ENCODE measurements at regions not wholly inside any gene's neighbourhood (a gene's known extent, or its start where the extent isn't known, plus 50 kb on each side); places are given as distances from the start of the nearest gene placed in this dataset.

DNA sequence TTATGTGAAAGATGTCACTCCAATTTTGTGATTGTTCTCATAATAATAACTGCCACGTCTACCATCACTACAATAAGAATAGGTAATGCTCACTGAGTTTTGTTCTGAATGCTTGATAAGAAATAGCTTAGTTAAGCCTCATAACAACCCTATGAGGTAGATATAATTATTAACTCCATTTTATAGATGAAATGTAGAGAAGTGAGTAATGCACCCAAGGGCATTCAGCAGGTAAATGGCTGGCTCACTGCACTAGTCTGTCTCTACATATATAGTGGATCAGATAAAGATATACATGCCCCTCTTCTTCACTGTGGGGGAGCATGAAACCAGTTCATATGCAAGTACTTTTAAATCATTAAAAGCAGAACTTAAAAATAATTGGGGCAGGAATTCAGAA is 65.8 kb upstream of the SLC4A4 start:
- TF ChIP-seq, protein P1, sequence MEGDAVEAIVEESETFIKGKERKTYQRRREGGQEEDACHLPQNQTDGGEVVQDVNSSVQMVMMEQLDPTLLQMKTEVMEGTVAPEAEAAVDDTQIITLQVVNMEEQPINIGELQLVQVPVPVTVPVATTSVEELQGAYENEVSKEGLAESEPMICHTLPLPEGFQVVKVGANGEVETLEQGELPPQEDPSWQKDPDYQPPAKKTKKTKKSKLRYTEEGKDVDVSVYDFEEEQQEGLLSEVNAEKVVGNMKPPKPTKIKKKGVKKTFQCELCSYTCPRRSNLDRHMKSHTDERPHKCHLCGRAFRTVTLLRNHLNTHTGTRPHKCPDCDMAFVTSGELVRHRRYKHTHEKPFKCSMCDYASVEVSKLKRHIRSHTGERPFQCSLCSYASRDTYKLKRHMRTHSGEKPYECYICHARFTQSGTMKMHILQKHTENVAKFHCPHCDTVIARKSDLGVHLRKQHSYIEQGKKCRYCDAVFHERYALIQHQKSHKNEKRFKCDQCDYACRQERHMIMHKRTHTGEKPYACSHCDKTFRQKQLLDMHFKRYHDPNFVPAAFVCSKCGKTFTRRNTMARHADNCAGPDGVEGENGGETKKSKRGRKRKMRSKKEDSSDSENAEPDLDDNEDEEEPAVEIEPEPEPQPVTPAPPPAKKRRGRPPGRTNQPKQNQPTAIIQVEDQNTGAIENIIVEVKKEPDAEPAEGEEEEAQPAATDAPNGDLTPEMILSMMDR (conservative IDR thresholded peaks at IDR 0.05 in 1 of 2, IDR thresholded peaks at IDR 0.05 in 1 of 2; ENCODE audit: extremely low read depth in 1 of 2, insufficient read depth in 1 of 2, low read depth in 1 of 2, low read length in 2 of 2) = no peak
- TF ChIP-seq EZH2 (IDR thresholded peaks at IDR 0.05; ENCODE audit: borderline replicate concordance, low read length) = no peak

All from mammary epithelial cell (primary cell).